ENCODE measurements at regions not wholly inside any gene's neighbourhood (a gene's known extent, or its start where the extent isn't known, plus 50 kb on each side); places are given as distances from the start of the nearest gene placed in this dataset.

- DNase-seq = no peak
These were observed 66.9 kb upstream of the CTSC start for GRCh38 chr11:88404391-88404790.

GRCh38 chr11:88402784-88403183 lies 65.2 kb upstream of the CTSC start:
- no peak for DNase-seq

- DNase-seq = no peak
These were observed 64.7 kb upstream of the CTSC start for GRCh38 chr11:88402192-88402715.

- DNase-seq = no peak
These were observed 61.4 kb upstream of the CTSC start for GRCh38 chr11:88398791-88399570.

GRCh38 chr11:88398372-88398771 lies 60.8 kb upstream of the CTSC start:
- DNase-seq = no peak

- no peak for DNase-seq
These were observed 52.7 kb upstream of the CTSC start for GRCh38 chr11:88390254-88390653.

GRCh38 chr11:88387957-88388356 lies 50.4 kb upstream of the CTSC start:
- no peak for DNase-seq

Measured in NK-92 treated with Interleukin-12 subunit alpha and Interleukin-12 subunit beta, amount 100 ng/mL, for 24 hours (cell line).